HG02870 (cell line): ENCODE measurements at regions not wholly inside any gene's neighbourhood (a gene's known extent, or its start where the extent isn't known, plus 50 kb on each side); places are given as distances from the start of the nearest gene placed in this dataset.

Source experiments
- ATAC-seq: cut with Tn5 transposase; IDR thresholded peaks from one replicate; pipeline ENCODE4 v1.9.1; 2021; ENCODE audit warnings: mild to moderate bottlenecking, moderate library complexity; ENCODE audit not compliant: unreplicated experiment

GRCh38 chr4:57924951-57925350, 814.8 kb upstream of the IGFBP7 start:
- ATAC-seq = no peak

DNA sequence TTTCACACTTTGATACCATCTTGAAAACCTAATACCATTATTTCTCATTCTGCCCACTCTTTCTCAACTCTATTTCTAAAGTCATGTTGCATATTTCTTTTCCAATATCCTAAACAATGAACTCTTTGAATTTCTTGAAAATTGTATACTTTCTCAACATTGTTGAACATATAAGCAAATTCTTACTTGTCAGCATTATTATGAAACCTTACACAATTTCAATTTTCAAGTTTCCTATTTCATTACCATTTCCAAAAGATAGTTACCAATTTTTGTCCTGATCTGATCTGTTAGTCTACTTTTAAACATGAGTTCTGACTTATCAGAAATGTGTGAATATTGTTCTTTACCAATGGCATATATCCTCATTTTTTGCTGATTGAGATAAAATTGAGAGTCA, 806.3 kb upstream of the IGFBP7 start:
- ATAC-seq = no peak

GRCh38 chr4:57911203-57911602, 801.0 kb upstream of the IGFBP7 start:
- ATAC-seq = no peak

DNA sequence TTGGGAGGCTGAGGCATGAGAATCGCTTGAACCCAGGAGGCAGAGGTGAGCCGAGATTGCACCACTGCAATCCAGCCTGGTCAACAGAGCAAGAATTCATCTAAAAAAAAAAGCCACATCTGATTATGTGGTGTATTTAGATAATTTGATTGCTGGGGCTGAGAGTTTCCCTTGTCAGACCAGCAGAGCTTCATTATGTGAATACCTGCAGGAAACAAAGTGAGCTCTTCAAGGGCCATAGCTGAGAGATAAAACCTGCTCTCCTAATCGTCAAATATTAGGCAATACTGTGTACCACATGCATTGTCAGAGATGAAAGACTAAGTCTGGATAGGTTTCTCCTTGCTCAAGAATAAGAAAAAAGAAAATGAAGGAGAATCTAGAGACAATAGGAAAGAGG, 800.0 kb upstream of the IGFBP7 start:
- no peak for ATAC-seq

- ATAC-seq = no peak
Observed at GRCh38 chr4:57905965-57906364, 795.8 kb upstream of the IGFBP7 start.

DNA sequence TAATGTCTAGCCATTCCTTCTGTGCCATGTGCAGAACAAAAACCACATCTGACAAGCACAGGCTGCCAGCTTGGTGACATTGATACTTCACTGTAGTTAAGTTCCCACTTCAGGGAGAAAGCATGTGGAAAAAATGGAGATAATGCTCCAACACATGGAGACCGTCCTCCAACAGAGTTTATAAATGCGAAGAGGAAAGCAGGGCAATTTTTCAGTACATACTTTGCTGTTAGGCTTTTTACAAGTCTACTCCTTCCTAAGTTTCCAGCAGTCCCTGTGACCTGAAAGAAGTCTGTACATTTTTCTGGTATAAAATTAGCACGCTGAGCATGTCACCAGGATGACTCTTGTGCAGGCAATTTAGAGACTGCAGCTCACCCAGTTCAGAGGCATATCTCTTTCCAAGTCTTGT, 766.9 kb upstream of the IGFBP7 start:
- ATAC-seq = no peak

DNA sequence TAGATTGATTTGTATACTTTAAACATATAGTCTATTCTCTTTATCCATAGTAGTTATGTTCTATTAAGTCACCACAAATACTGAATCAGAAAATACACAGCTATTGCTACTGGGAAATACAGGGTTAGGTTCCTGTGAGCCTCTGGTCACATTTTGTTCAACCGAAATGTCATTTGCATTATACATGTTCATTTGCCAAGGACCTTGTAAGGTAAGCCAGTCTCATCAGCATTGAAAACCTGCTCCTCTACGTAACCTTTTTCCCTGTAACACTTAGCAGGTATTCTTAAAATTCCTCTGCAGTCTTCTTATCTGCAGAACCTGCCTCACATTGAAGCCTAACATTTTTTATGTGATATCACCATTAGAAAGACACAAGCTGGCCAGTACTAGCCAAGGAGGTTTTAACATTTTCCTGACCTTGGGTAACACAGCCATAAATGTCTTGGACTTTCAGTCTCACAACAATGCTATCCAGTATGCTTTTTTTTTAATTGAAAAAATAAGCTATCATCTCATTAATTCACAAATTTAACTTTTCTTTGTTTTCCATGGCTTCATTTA, 765.7 kb upstream of the IGFBP7 start:
- ATAC-seq = no peak

- no peak for ATAC-seq
Observed at GRCh38 chr4:57866468-57867171, 756.4 kb upstream of the IGFBP7 start.

DNA sequence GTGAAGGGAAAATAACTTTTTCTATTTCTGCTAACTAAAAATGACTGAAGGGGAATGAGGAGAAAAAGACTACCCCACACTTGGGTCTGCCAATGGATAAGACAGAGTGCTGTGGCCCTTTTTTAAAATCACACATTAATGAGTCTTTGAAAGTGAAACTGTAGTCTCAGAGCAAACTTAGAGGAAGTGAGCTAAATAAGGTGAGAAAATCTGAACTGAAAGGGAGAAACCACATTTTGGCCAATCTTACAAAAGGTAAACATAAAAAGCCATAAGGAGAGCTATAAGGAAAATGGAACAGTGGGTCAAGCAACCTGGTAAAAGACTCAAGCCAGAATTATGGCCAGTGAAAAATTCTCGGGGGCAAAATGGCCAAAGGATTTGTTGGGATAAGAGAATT, 755.1 kb upstream of the IGFBP7 start:
- ATAC-seq = peak; percentile 87

DNA sequence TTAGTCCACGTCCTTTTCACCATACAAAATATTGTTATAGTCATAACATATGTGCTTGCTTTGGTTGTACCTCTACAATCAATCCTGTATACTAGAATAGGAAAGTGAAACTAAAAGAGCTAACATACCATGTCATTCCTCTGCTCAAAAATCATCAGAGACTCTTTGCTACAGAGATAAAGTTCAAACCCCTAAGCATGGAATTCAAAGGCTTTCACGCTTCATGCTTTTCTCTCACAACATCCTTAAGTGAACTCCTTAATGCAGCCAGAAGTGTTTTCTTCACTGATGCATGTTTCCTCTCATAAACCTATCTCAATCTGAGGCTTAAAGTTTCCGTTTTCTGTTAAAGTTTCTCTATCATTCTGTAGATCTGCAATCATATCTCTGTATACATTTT, 744.6 kb upstream of the IGFBP7 start:
- ATAC-seq = no peak

- ATAC-seq = no peak
Observed at GRCh38 chr4:57850141-57850540, 740.0 kb upstream of the IGFBP7 start.

GRCh38 chr4:57832083-57832482, 721.9 kb upstream of the IGFBP7 start:
- ATAC-seq = no peak

- no peak for ATAC-seq
Observed at GRCh38 chr4:57789666-57790065, 679.5 kb upstream of the IGFBP7 start.

DNA sequence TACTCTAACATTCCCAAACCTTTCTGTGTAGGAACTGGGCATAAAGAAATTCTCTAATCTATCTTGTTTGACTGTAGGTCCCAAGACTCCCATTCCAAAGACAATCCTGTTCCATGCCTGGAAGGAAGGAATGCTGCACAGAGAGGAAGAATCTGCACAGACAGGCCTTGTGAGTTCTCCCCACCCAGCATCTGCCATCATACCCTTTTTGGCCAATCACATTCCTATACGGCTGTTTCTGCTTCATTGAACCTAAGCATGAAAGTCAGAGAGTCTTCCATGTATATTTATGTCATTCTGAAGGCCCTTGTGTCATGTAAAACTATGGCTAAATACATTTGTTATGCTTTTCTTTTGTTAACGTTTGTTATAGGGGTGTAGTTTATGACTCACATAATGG, 667.7 kb upstream of the IGFBP7 start:
- no peak for ATAC-seq

- ATAC-seq = no peak
Observed at GRCh38 chr4:57774681-57775080, 664.5 kb upstream of the IGFBP7 start.

DNA sequence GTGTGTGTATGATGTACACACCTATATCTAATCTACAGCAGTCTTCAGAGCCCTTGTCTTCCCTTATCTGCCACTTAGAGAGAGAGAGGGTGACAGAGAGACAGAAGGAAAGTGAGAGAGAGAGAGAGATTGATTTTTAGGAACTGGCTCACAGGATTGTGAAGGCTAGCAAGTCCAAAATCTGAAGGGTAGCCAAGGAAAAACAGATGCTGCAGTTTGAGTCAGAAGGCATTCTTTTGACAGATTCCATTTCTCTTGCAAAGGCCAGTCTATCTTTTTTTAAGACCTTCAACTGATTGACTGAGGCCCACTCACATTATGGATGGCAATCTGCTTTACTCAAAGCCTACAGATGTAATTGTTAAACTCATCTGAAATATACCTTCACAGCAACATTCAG, 664.0 kb upstream of the IGFBP7 start:
- ATAC-seq = no peak

- ATAC-seq = no peak
Observed at GRCh38 chr4:57766341-57766740, 656.2 kb upstream of the IGFBP7 start.

- ATAC-seq = no peak
Observed at GRCh38 chr4:57764856-57765255, 654.7 kb upstream of the IGFBP7 start.

- ATAC-seq = no peak
Observed at GRCh38 chr4:57763070-57763469, 652.9 kb upstream of the IGFBP7 start.

- no peak for ATAC-seq
Observed at GRCh38 chr4:57740625-57741190, 630.5 kb upstream of the IGFBP7 start.

DNA sequence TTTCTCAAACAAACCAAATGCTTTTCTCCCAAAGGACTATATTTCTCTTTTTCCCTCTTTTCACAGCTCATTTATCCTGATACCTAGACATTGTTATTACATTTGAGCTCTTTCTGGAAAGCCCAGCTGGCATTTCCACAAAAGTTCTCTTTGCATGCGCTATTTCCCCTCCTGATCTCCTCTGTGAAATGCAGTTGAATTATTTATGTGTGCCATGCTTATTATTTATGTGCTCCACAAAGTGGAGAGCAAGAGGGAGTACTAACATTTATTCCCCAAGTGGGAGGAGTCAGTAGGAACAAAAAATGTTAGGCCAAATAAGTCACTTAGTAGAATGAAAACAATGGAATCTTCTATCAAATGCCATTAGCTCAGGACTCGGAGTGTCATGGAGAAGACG, 626.6 kb upstream of the IGFBP7 start:
- no peak for ATAC-seq

DNA sequence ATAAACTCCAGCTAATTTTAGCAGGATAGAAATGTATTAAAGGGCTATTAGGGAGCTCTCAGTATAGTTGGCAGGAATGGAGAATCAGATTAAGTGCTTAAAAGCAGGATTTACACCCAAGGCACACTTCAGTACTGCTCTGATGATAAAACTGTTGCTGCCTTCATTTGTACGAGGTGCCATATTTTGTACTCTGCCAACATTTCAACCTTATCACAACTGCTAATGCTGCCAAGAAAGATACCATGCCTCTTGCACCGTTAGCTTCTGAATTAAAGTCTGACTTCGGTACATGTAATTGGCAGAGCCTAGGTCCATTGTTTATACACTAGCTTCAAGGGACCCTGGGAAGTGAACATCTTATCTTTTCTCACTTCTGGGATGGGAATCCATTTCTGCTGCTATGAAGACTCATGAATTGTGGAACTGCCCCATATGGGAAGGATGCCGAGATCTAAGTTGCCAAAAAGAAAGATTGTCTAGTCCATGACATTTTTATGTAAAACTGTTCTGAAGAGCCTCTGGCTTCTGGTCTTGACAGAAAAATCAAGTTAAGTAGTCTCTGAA, 624.0 kb upstream of the IGFBP7 start:
- ATAC-seq = no peak
